DOHH2 (cell line): ENCODE measurements at regions not wholly inside any gene's neighbourhood (a gene's known extent, or its start where the extent isn't known, plus 50 kb on each side); places are given as distances from the start of the nearest gene placed in this dataset.

Source experiments
- EZH2phosphoT487 ChIP-seq: fragments of 200-600 bp; sonication (generic); IDR thresholded peaks from 2 replicates; pipeline ENCODE4 v1.6.1; 2017; ENCODE audit warnings: borderline replicate concordance, mild to moderate bottlenecking, antibody characterized with exemption, low read length, moderate library complexity, mixed read lengths
- TF ChIP-seq, protein P1 (sequence below): fragments of 200-600 bp; sonication (generic); IDR thresholded peaks from one replicate; pipeline ENCODE4 v1.5.1; 2014; ENCODE audit warnings: antibody characterized with exemption, mild to moderate bottlenecking, low read depth, low read length; ENCODE audit not compliant: poor library complexity, severe bottlenecking

DNA sequence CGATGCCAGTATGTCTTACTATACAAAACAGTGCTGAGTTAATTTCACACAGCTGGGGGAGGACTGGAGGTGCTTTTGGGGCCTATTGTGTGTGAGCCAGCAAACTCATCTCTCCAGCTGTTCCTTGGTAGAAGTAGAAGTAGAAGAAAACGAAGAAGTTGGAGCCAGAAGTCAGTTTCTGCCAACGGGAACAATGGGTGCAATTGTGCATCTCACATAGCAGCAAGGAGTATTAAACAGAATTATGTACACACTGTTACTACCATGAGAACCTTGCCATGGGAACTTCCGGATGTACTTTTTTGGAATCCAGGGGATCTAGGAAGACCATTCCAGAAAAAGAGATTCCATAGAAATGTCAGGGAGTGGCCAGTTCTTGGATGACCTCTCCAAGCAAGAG lies 88.6 kb downstream of the VCPKMT start:
- TF ChIP-seq, protein P1, sequence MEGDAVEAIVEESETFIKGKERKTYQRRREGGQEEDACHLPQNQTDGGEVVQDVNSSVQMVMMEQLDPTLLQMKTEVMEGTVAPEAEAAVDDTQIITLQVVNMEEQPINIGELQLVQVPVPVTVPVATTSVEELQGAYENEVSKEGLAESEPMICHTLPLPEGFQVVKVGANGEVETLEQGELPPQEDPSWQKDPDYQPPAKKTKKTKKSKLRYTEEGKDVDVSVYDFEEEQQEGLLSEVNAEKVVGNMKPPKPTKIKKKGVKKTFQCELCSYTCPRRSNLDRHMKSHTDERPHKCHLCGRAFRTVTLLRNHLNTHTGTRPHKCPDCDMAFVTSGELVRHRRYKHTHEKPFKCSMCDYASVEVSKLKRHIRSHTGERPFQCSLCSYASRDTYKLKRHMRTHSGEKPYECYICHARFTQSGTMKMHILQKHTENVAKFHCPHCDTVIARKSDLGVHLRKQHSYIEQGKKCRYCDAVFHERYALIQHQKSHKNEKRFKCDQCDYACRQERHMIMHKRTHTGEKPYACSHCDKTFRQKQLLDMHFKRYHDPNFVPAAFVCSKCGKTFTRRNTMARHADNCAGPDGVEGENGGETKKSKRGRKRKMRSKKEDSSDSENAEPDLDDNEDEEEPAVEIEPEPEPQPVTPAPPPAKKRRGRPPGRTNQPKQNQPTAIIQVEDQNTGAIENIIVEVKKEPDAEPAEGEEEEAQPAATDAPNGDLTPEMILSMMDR = no peak
- no peak for TF ChIP-seq EZH2phosphoT487
